OCI-LY3 (cell line): ENCODE measurements at regions not wholly inside any gene's neighbourhood (a gene's known extent, or its start where the extent isn't known, plus 50 kb on each side); places are given as distances from the start of the nearest gene placed in this dataset.

Experiments
- CTCF ChIP-seq: fragments of 200-600, 300-600 bp; sonication (generic); IDR thresholded peaks from 2 replicates; pipeline ENCODE4 v1.5.1; 2014; ENCODE audit warnings: antibody characterized with exemption, low read length, low read depth
- EZH2phosphoT487 ChIP-seq: fragments of 200-600 bp; shearing (Covaris generic); IDR thresholded peaks from 2 replicates; pipeline ENCODE4 v1.6.1; 2018; ENCODE audit warnings: antibody characterized with exemption, mixed run types, low read depth

GRCh38 chr16:58863042-58863441 is 128.9 kb upstream of the GOT2 start:
- no peak for TF ChIP-seq CTCF
- no peak for TF ChIP-seq EZH2phosphoT487
